ENCODE measurements at regions not wholly inside any gene's neighbourhood (a gene's known extent, or its start where the extent isn't known, plus 50 kb on each side); places are given as distances from the start of the nearest gene placed in this dataset.

DNA sequence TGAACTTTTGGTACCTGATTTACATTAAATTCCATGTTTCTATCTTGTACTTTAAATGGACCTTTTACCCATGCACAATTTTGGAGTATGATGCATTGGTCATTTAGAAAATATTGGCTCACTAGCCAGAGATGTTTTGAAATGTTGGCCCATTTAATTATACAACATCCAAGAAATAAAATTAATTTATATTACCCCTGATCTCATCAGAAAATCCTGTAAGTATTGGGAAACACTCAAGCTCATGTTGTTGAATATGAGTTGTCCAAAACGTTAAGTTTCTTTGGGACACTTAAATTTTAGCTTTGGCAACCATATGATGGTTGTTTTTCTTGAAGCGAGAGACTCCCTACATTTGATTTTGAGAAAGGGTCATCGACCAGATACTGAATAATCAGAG lies 492.7 kb downstream of the RPS24 start:
- Histone ChIP-seq H3K9me3 (no peaks in the 10 kb centered on the region), H3K27ac (no peak overlapping the region), H3K27me3 (no peaks in the 10 kb centered on the region), H3K4me3 (no peak overlapping the region), H3K4me1 (no peaks in the 10 kb centered on the region), H3K36me3 (no peaks in the 10 kb centered on the region)
- ATAC-seq (no peak), DNase-seq (no peak)
- intact Hi-C loops (cut with DNase I): no loop called here
- no peak for TF ChIP-seq CTCF (IDR thresholded peaks at IDR 0.05)

DNA sequence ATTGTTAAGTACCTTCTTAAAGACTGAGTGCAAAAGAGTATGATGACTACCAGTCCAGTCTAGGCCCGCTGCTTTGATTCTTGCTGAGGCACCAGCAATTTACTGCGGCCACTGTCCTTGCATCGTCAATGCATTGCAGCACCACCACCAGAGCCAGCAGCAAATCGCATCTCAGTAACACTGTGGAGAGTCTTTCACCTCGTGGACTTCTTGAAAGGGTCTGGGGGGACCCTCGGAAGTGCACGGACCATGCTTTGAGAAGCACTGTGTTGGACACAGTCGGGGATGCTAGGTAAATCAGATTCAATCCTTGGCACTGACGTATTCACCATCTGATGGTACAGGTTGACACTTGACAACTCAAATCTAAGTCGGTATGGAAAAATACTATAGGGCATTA lies 493.6 kb downstream of the RPS24 start:
- H3K36me3 ChIP-seq: no peaks in the 10 kb centered on the region
- no peaks in the 10 kb centered on the region for H3K9me3 ChIP-seq
- no peak for ATAC-seq
- no peak overlapping the region for H3K4me3 ChIP-seq
- intact Hi-C loops (cut with DNase I): no loop called here
- no peak overlapping the region for H3K27ac ChIP-seq
- TF ChIP-seq CTCF (IDR thresholded peaks at IDR 0.05): no peak
- no peaks in the 10 kb centered on the region for H3K27me3 ChIP-seq
- H3K4me1 ChIP-seq: no peaks in the 10 kb centered on the region
- no peak for DNase-seq

DNA sequence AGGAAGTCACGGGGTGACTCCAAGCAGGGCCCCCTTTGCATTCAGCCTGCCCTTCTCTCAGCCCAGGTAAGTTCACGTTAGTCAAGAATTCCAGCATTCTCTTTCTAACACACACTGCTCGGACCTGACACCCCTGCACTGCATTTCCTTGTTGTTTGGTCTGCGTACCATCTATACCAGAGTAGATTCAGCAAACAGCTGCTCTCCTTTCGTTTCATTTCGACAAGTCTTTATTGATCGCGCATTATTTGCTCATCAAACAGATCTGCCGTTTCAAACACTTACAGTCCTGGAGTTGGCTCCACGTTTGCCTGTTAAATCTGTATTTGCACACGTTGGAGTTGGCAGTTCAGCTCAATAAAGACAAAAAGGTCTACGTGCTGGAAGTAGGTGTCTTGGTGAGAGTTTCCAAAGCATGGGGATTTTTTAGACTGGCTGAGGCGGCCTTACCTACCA lies 495.1 kb downstream of the RPS24 start:
- peak; percentile 15 for ATAC-seq
- Histone ChIP-seq H3K4me3 (no peak overlapping the region), H3K36me3 (no peaks in the 10 kb centered on the region), H3K27ac (no peak overlapping the region), H3K27me3 (no peaks in the 10 kb centered on the region), H3K4me1 (no peaks in the 10 kb centered on the region), H3K9me3 (no peaks in the 10 kb centered on the region)
- no peak for DNase-seq
- TF ChIP-seq CTCF (IDR thresholded peaks at IDR 0.05): no peak
- intact Hi-C loops (cut with DNase I): no loop called here

GRCh38 chr10:78529262-78529661 lies 495.6 kb downstream of the RPS24 start:
- Histone ChIP-seq H3K4me1 (no peaks in the 10 kb centered on the region), H3K36me3 (no peaks in the 10 kb centered on the region), H3K4me3 (no peak overlapping the region), H3K27ac (no peak overlapping the region), H3K27me3 (no peaks in the 10 kb centered on the region), H3K9me3 (no peaks in the 10 kb centered on the region)
- TF ChIP-seq CTCF (IDR thresholded peaks at IDR 0.05): no peak
- ATAC-seq: peak; percentile 22
- intact Hi-C loops (cut with DNase I): no loop called here
- DNase-seq: no peak

GRCh38 chr10:78531088-78531487 lies 497.4 kb downstream of the RPS24 start:
- no peaks in the 10 kb centered on the region for H3K36me3 ChIP-seq
- TF ChIP-seq CTCF (IDR thresholded peaks at IDR 0.05): no peak
- no peak overlapping the region for H3K27ac ChIP-seq
- no peaks in the 10 kb centered on the region for H3K27me3 ChIP-seq
- no peak overlapping the region for H3K4me3 ChIP-seq
- H3K4me1 ChIP-seq: no peaks in the 10 kb centered on the region
- H3K9me3 ChIP-seq: no peaks in the 10 kb centered on the region
- no peak for ATAC-seq
- intact Hi-C loops (cut with DNase I): no loop called here
- no peak for DNase-seq

Measured in left lung (tissue), 4 donors.